ENCODE measurements at regions not wholly inside any gene's neighbourhood (a gene's known extent, or its start where the extent isn't known, plus 50 kb on each side); places are given as distances from the start of the nearest gene placed in this dataset.

DNA sequence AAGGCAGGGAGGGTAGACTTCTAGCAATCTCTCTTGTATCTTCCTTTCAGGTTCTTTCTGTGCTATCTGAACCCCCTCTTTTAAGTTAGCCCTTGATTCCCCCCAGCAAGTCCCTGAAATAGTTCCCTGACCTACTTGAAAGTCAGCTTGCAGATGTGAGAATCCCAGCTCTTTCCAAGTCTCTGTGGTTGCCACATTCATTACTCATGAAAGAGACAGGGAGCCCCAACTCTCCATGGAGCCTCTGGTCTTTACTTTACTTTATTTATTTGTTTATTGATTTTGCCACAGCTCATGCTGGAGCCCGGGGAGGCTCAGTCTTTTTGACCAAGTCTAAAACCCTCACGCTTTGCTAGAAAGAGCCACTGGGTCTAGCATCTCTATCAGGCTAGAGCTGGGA lies 193.6 kb upstream of the FAR2 start:
- TF ChIP-seq POLR2AphosphoS5 (IDR thresholded peaks at IDR 0.05) (no peak), CTCF (IDR thresholded peaks at IDR 0.05) (no peak)
